PC-3 (cell line): ENCODE measurements at regions not wholly inside any gene's neighbourhood (a gene's known extent, or its start where the extent isn't known, plus 50 kb on each side); places are given as distances from the start of the nearest gene placed in this dataset.

ENCODE experiments used
- ATAC-seq: fragments of 200-7000 bp; cut with Tn5 transposase; 2 replicates; pipeline ENCODE4 v1.9.1; 2020; ENCODE audit warnings: mild to moderate bottlenecking, moderate library complexity
- BruUV-seq: library from RNA; stranded (reverse); fragments of 400-500 nt; replicated peaks from 2 replicates; lab custom pipeline; 2021; lab: Mats Ljungman, UMichigan
- CTCF ChIA-PET: fragments of 300-600 bp; sonication (Branson Sonifier 250); formaldehyde crosslinking; loops from one replicate; lab custom pipeline; 2022; ENCODE audit warnings: antibody characterized with exemption; lab: Charles Lee
- POLR2A ChIA-PET: fragments of 300-600 bp; sonication (Branson Sonifier 250); formaldehyde crosslinking; loops from one replicate; lab custom pipeline; 2022; ENCODE audit warnings: antibody characterized with exemption; ENCODE audit not compliant: unreplicated experiment; lab: Charles Lee
- DNase-seq: peaks from one replicate; pipeline ENCODE4 v3.0.0-alpha.2; 2015
- H2AFZ ChIP-seq: fragments of 300-600 bp; sonication (generic); 2 replicates; pipeline ENCODE4 v1.6.0; 2016; ENCODE audit warnings: antibody characterized with exemption, low read length
- H3F3A ChIP-seq: fragments of 300-600 bp; sonication (generic); one replicate; pipeline ENCODE4 v1.6.0; 2017; ENCODE audit warnings: antibody characterized with exemption, low read length, control low read depth, mild to moderate bottlenecking; ENCODE audit not compliant: unreplicated experiment
- H3K27ac ChIP-seq: fragments of 300-600 bp; sonication (generic); 2 replicates; pipeline ENCODE4 v1.5.1; 2016; ENCODE audit warnings: mild to moderate bottlenecking, low read length
- H3K27me3 ChIP-seq: fragments of 300-600 bp; sonication (generic); 2 replicates; pipeline ENCODE4 v1.6.1; 2016; ENCODE audit warnings: low read length, mixed read lengths
- H3K36me3 ChIP-seq: fragments of 300-600 bp; sonication (generic); 2 replicates; pipeline ENCODE4 v1.6.1; 2016; ENCODE audit warnings: low read depth, mixed run types, low read length, mixed read lengths
- H3K4me1 ChIP-seq: fragments of 300-600 bp; sonication (generic); 2 replicates; pipeline ENCODE4 v1.5.1; 2016; ENCODE audit warnings: low read length; ENCODE audit not compliant: insufficient read depth
- H3K4me2 ChIP-seq: fragments of 300-600 bp; sonication (generic); 2 replicates; pipeline ENCODE4 v1.6.0; 2016; ENCODE audit warnings: low read length
- H3K4me3 ChIP-seq: fragments of 300-600 bp; sonication (generic); 2 replicates; pipeline ENCODE4 v1.5.1; 2016; ENCODE audit warnings: mild to moderate bottlenecking, low read length, mixed read lengths
- H3K79me2 ChIP-seq: fragments of 300-600 bp; sonication (generic); 2 replicates; pipeline ENCODE4 v1.6.1; 2017; ENCODE audit warnings: low read length, mixed read lengths
- H3K9ac ChIP-seq: fragments of 300-600 bp; sonication (generic); 2 replicates; pipeline ENCODE4 v1.6.0; 2016; ENCODE audit warnings: mild to moderate bottlenecking, low read length
- H3K9me2 ChIP-seq: fragments of 300-600 bp; sonication (generic); replicated peaks from 2 replicates; pipeline ENCODE4 v1.6.1; 2016; ENCODE audit warnings: mixed run types, low read length, mixed read lengths
- H3K9me3 ChIP-seq: fragments of 300-600 bp; sonication (generic); 2 replicates; pipeline ENCODE4 v1.6.1; 2016; ENCODE audit warnings: low read length, mixed read lengths
- H4K20me1 ChIP-seq: fragments of 300-600 bp; sonication (generic); 2 replicates; pipeline ENCODE4 v1.6.1; 2016; ENCODE audit warnings: low read length, mixed read lengths
- CTCF ChIP-seq: fragments of 300-600 bp; sonication (generic); conservative IDR thresholded peaks from 2 replicates; pipeline ENCODE4 v1.5.1; 2017; ENCODE audit warnings: antibody characterized with exemption, low read depth, mild to moderate bottlenecking, low read length
- EZH2 ChIP-seq: fragments of 300-600 bp; sonication (generic); IDR thresholded peaks from one replicate; pipeline ENCODE4 v1.6.1; 2017; ENCODE audit warnings: antibody characterized with exemption, mild to moderate bottlenecking, low read length; ENCODE audit not compliant: unreplicated experiment
- EZH2phosphoT487 ChIP-seq: fragments of 300-600 bp; sonication (generic); IDR thresholded peaks from 2 replicates; pipeline ENCODE4 v1.6.1; 2018; ENCODE audit warnings: mild to moderate bottlenecking, antibody characterized with exemption, low read length, borderline replicate concordance
- intact Hi-C: fragments of 100-400 bp; cut with micrococcal nuclease; formaldehyde crosslinking; loops from 2 replicates; pipeline ENCODE4 v1.9.0; 2023

DNA sequence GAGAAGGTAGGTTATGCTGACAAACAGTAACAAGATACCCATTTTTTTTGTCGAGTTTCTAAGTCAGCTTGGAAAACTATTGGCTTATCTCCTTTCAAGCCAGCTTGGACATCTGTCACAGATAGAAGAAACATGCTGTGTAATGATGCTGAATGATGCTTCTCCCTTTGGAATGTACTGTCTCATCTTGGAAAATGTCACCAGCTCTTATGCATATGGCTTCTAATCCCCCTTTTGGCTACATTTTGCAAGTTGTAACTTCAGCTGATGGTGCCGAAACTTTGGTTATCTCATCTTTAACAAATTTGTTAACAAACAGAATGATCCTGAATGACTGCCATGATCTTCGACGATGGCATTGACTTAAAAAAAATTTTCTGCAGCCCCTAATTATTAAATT is 68.8 kb upstream of the ST6GALNAC3 start:
- Histone ChIP-seq H2AFZ (no peak overlapping the region), H3K4me1 (peaks cover 11% of the 10 kb centered on the region), H3K27ac (no peak overlapping the region), H3K79me2 (no peaks in the 10 kb centered on the region), H3K4me2 (no peak overlapping the region), H3K36me3 (no peaks in the 10 kb centered on the region), H3K9me3 (no peaks in the 10 kb centered on the region), H3F3A (no peaks in the 10 kb centered on the region), H4K20me1 (no peaks in the 10 kb centered on the region), H3K9ac (no peak overlapping the region), H3K9me2 (no peaks in the 10 kb centered on the region), H3K27me3 (no peaks in the 10 kb centered on the region), H3K4me3 (no peak overlapping the region)
- no TSS peak for BruUV-seq
- no peak for ATAC-seq
- TF ChIP-seq EZH2phosphoT487 = no peak
- no peak for TF ChIP-seq CTCF
- intact Hi-C loops = no loop called here
- ChIA-PET CTCF (no interaction called here), POLR2A (no interaction called here)
- no peak for DNase-seq

GRCh38 chr1:76006234-76006633 is 68.3 kb upstream of the ST6GALNAC3 start:
- H3K27ac ChIP-seq = no peak overlapping the region
- no TSS peak for BruUV-seq
- intact Hi-C loops = no loop called here
- POLR2A ChIA-PET = no interaction called here
- no peaks in the 10 kb centered on the region for H3K27me3 ChIP-seq
- no peaks in the 10 kb centered on the region for H3K36me3 ChIP-seq
- no peak overlapping the region for H3K4me2 ChIP-seq
- no peaks in the 10 kb centered on the region for H3K9me3 ChIP-seq
- peak; percentile 15; the same call in 1 of the 2 replicates for ATAC-seq
- no peaks in the 10 kb centered on the region for H4K20me1 ChIP-seq
- CTCF ChIA-PET = no interaction called here
- no peaks in the 10 kb centered on the region for H3F3A ChIP-seq
- H2AFZ ChIP-seq = no peak overlapping the region
- no peak overlapping the region for H3K4me3 ChIP-seq
- DNase-seq = peak; percentile 65
- TF ChIP-seq EZH2 (no peak), EZH2phosphoT487 (no peak), CTCF (no peak)
- H3K9me2 ChIP-seq = no peaks in the 10 kb centered on the region
- H3K4me1 ChIP-seq = peaks cover 11% of the 10 kb centered on the region
- H3K9ac ChIP-seq = no peak overlapping the region
- H3K79me2 ChIP-seq = no peaks in the 10 kb centered on the region

DNA sequence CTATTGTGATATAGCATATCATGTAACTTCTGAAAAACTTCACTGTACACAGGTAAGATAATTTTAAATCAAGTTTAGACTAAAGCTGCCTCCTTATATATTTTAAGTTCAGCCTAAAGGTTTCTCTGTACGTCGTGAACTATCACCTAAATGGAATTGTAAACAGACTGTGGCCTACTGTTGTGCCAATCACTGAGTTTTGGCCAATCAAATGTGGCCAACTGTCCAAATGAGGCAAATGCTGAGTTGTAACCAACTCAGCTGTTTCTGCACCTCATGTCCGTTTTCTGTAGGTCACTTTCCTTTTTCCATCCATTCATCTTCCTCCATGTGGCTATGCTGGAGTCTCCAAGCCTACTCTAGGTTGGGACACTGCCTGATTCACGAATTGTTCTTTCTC is 63.7 kb upstream of the ST6GALNAC3 start:
- intact Hi-C loops = no loop called here
- CTCF ChIA-PET = no interaction called here
- no peak for ATAC-seq

More for the DNA sequence above, 63.7 kb upstream of the ST6GALNAC3 start:
- TF ChIP-seq EZH2phosphoT487 = no peak
- no peak for TF ChIP-seq CTCF
- no peak for TF ChIP-seq EZH2
- Histone ChIP-seq H3K79me2 (no peaks in the 10 kb centered on the region), H4K20me1 (no peaks in the 10 kb centered on the region), H3K4me3 (no peak overlapping the region), H3K27ac (no peak overlapping the region), H3K4me2 (no peak overlapping the region), H3K9me3 (no peaks in the 10 kb centered on the region), H2AFZ (no peak overlapping the region), H3K4me1 (peaks cover 6% of the 10 kb centered on the region), H3F3A (no peaks in the 10 kb centered on the region), H3K27me3 (peaks cover 34% of the 10 kb centered on the region), H3K36me3 (no peaks in the 10 kb centered on the region), H3K9me2 (no peaks in the 10 kb centered on the region), H3K9ac (no peak overlapping the region)
- no peak for DNase-seq
- BruUV-seq = no TSS peak
- POLR2A ChIA-PET = no interaction called here
